A549 (cell line): ENCODE measurements at regions not wholly inside any gene's neighbourhood (a gene's known extent, or its start where the extent isn't known, plus 50 kb on each side); places are given as distances from the start of the nearest gene placed in this dataset.

Experiments used
- CBX8 ChIP-seq: fragments of 200-600 bp; sonication (generic); IDR thresholded peaks from 2 replicates; pipeline ENCODE4 v1.6.1; 2016
- CTCF ChIP-seq: fragments of >200 bp; sonication (Bioruptor Twin); formaldehyde crosslinking; IDR thresholded peaks from 3 replicates; pipeline ENCODE4 v1.5.1; 2016
- HMGXB4 ChIP-seq: fragments of 250-450 bp; sonication (Bioruptor Pico); IDR thresholded peaks from 2 replicates; pipeline ENCODE4 v1.5.0; 2021; ENCODE audit warnings: mild to moderate bottlenecking, moderate library complexity, borderline replicate concordance
- NPAS2 ChIP-seq: fragments of 250-450 bp; sonication (Bioruptor Pico); IDR thresholded peaks from 2 replicates; pipeline ENCODE4 v1.8.0; 2022; ENCODE audit warnings: mild to moderate bottlenecking, moderate library complexity, borderline replicate concordance
- NR3C1 ChIP-seq: fragments of >200 bp; sonication (Bioruptor Twin); formaldehyde crosslinking; IDR thresholded peaks from 3 replicates; pipeline ENCODE4 v1.6.1; 2017
- POLR2A ChIP-seq: IDR thresholded peaks from 2 replicates; pipeline ENCODE4 v1.6.1; 2012; ENCODE audit warnings: mild to moderate bottlenecking, low read length
- REST ChIP-seq: fragments of 200-600 bp; sonication (generic); IDR thresholded peaks from 2 replicates; pipeline ENCODE4 v1.6.1; 2016; ENCODE audit warnings: antibody characterized with exemption, mild to moderate bottlenecking, moderate library complexity

- TF ChIP-seq POLR2A, result no peak
- TF ChIP-seq HMGXB4 (CRISPR knock-in tag), result no peak
- no peak for TF ChIP-seq CBX8
- TF ChIP-seq REST, result no peak
- no peak for TF ChIP-seq NR3C1
- no peak for TF ChIP-seq NPAS2
- no peak for TF ChIP-seq CTCF
These were observed 539.6 kb downstream of the PID1 start for GRCh38 chr2:228731517-228731916.
